ENCODE measurements at regions not wholly inside any gene's neighbourhood (a gene's known extent, or its start where the extent isn't known, plus 50 kb on each side); places are given as distances from the start of the nearest gene placed in this dataset.

GRCh38 chr11:70733327-70734325, 335.3 kb downstream of the CTTN start:
- DNase-seq: no peak

DNA sequence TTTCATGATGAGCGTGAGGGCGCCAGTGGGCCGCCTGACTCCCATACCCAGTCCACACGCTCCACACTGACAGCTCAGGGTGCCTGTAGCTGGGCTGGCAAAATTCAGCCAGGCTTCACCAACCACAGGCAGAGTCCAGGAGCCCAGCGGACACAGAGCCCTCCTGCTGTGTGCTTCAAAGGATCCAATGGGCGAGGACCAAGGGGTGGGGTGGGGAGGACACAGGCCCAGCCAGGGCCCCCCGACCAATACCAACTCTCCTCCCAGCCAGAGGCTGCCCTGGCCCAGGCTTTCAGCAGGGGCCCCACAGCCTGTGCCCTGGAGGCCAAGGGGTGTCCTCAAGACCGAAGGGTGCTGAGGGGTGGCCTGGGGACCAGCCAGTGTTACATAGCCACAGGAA, 336.1 kb downstream of the CTTN start:
- DNase-seq: no peak

DNA sequence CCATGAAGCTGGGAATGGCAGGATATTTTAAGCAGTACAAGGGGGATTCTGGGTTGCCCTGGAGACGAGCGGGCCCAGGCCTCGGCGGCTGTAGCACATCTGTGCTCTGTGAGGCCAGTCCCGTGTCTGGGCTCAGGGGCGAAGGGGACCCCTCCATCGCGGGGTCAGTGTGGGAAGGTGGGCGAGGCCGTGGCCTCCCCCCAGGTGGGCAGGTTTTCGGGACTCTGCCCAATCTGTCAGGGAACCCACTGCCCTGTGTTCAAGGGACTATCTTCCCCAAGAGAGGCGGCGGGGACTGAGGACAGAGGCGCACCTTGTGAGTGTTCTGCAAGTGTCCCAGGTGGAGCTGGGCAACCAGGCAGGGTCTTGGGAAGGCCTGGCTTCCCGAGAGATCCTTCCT, 336.6 kb downstream of the CTTN start:
- DNase-seq: no peak

DNA sequence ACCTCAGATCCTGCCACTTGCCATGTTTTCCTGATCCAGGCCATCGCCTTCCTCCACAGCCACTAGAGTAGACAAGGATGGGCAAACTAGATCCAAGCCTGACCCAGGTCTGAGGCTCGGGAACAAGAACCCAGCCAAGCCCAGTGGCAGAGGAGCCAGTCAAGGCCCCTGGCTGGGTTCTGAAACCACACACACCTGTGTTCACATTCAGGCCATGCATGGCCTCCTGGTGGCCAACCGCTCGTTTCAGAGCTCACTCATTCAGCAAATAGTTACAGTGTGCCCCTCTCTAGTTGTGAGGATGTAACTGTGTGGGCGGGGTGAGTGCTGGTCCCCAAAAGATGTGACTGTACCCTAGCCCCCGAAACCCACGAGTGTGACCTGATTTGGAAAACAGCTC, 337.6 kb downstream of the CTTN start:
- DNase-seq: no peak

DNA sequence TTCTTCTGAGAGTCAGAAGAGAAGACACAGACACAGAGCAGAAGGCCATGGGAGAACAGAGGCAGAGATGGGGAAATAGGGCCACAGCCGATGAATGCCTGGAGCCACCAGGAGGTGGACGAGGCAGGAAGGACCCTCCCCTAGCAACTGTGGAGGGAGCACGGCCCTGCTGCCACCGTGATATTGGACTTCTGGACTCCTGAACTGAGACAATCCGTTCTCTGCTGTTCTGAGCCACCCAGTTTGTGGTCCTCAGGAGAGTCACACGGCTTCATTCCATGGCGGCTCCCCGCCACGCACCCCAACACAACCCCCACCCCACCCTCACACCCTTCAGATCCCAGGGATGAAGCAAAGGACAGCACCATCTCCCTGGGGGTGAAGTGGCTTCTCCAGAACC, 338.1 kb downstream of the CTTN start:
- no peak for DNase-seq

GRCh38 chr11:70736937-70737640, 338.8 kb downstream of the CTTN start:
- DNase-seq: no peak

GRCh38 chr11:70737816-70738630, 339.7 kb downstream of the CTTN start:
- no peak for DNase-seq

GRCh38 chr11:70738661-70739060, 340.3 kb downstream of the CTTN start:
- DNase-seq: no peak

DNA sequence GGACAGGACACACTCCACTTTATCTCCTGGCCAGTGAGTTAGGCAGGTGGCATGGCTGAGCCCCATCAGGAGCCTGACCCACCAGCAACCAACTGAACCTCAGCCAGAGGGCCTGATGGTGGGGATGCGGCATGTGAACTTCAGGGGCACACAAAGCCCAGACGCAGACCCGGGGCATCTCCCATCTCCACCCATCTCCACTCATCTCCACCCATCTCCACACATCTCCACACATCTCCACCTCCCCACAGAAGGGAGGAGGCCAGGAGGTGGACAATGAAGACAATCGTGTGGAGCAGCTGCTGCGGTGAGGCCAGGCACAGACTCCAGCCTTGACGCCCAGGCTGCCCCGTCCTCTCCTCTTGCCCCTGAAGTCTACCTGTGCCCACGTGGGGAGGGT, 340.8 kb downstream of the CTTN start:
- DNase-seq: no peak

GRCh38 chr11:70739811-70740487, 341.6 kb downstream of the CTTN start:
- no peak for DNase-seq

GRCh38 chr11:70740488-70740851, 342.1 kb downstream of the CTTN start:
- DNase-seq: no peak

GRCh38 chr11:70741085-70741484, 342.8 kb downstream of the CTTN start:
- no peak for DNase-seq

DNA sequence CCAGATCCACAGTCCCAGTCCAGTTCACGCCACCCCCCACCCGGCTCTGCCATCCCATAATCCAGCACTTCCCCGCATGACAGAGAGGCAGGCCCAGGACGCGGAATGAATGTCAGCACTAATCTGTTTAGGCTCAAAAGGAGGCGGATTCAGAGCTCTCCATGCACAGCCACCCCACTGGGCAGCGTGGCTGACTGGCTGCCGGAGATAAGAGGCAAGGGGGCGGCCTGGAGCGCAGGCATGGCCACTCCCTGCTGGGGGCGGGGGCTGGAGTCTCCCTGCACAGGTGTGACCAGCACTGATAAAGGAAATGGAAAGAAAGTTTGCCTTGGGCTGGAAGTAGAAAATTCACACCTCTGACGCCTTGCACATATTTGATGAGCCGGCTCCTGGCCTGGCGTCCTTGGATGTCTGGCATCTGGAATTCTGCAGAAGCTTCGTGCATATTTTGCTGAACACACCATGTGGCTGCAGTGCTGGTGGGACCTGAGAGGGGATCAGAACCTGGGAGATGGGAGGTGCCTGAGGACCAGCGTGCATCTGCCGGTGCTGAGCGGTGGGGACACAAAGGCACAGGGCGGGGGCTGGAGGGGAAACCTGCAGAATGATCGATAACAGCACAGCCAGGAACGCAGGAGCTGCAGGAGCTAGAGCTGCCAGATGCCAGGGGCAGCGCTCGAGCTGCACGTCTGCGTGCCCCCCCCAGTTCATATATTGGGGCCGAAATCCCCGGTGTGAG, 344.4 kb downstream of the CTTN start:
- DNase-seq: no peak

GRCh38 chr11:70743329-70743728, 345.0 kb downstream of the CTTN start:
- no peak for DNase-seq

GRCh38 chr11:70743941-70744351, 345.6 kb downstream of the CTTN start:
- DNase-seq: no peak

DNA sequence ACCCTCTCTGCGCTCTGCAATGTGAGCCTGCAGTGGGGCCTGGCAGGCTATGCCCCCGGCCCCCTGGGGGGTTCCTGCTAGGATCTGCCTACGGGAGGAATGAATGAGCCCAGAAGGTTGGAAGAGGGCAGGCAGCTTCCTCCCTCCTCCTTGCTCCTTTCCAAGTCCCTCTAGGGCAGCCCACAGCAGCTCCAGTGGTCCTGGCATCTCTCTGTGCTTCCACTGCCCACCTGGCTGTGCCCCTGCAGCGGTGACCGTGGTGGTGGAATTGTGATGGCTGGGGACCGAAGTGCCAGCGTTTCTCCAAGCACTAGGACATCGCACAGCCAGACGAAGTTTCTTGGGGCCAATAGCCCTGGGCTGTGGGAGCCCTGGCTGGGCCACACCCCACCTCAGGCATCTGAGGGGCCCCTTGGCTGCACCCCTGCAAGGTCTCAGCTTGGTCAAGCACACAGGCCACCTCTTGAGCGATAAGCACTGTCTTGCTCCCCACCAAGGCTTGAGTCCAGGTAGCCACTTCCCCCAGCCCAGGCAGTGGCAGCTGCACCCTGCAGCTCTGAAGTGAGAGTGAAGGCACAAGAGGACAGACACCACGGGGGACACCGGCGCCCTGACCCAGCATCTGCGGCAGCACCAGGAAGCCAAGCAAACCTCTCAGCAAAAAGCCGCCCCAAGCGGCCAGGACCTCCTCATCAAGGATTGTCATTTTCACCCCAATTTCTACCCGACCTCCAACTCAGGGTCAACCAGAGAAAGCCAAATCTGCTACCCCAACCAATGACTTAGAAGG, 346.3 kb downstream of the CTTN start:
- DNase-seq: no peak

DNA sequence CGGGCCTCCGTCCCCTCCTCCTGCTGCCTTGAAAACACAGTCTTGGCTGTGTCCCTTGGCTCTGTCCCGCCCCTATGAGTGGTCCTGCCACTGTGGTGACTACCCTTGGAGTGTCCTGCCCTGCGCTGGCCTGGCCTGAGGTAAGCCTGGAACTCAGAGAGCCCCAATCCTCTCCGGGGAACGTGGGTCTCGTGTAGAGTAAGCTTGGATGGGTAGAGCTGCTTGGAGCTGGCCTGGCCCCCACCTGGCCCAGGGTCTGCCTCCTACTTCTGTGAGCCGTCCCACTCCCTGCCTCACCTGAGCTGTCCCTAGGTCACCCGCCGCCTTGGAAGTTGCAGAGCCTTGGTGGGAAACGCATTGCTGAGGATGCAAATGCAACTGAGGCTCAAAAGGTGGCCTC, 347.1 kb downstream of the CTTN start:
- no peak for DNase-seq

- DNase-seq: no peak
Measured at GRCh38 chr11:70745941-70746340, 347.6 kb downstream of the CTTN start.

DNA sequence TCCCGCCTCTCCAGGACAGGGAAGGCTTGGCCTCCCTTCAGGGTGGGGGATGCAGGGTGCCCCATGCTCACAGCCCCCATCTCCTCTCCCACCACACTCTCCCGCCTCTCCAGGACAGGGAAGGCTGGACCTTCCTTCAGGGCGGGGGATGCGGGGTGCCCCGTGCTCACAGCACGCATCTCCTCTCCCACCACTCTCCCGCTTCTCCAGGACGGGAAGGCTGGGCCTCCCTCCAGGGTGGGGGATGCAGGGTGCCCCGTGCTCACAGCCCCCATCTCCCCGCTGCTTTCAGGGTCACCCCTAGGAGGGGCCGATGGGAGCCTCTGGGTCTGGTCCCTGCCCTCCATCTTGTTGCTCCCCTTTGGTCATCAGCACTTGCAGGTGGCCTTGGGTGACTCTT, 348.0 kb downstream of the CTTN start:
- DNase-seq: no peak

- no peak for DNase-seq
Measured at GRCh38 chr11:70747285-70747684, 349.0 kb downstream of the CTTN start.

GRCh38 chr11:70747921-70748320, 349.6 kb downstream of the CTTN start:
- DNase-seq: no peak

All from activated CD4-positive, alpha-beta T cell treated with anti-CD3 and anti-CD28 coated beads for 48 hours (primary cell).